RWPE2 (cell line): ENCODE measurements at regions not wholly inside any gene's neighbourhood (a gene's known extent, or its start where the extent isn't known, plus 50 kb on each side); places are given as distances from the start of the nearest gene placed in this dataset.

ENCODE experiments used
- ATAC-seq: fragments of 200-7000 bp; cut with Tn5 transposase; 3 replicates; pipeline ENCODE4 v1.9.1; 2021; ENCODE audit warnings: low read depth
- DNase-seq: peaks from one replicate; pipeline ENCODE4 v3.0.0-alpha.2; 2020; ENCODE audit warnings: low spot score
- H3K27ac ChIP-seq: fragments of 450-650 bp; 2 replicates; pipeline ENCODE4 v1.5.1; 2017; ENCODE audit warnings: mild to moderate bottlenecking; ENCODE audit not compliant: poor library complexity, severe bottlenecking
- H3K27me3 ChIP-seq: fragments of 250-450 bp; sonication (Bioruptor Pico); 2 replicates; pipeline ENCODE4 v1.5.1; 2021; ENCODE audit warnings: mild to moderate bottlenecking, moderate library complexity; ENCODE audit not compliant: insufficient read depth, poor library complexity, severe bottlenecking
- H3K36me3 ChIP-seq: fragments of 250-450 bp; sonication (Bioruptor Pico); 2 replicates; pipeline ENCODE4 v1.5.1; 2020; ENCODE audit warnings: low read depth, mild to moderate bottlenecking, moderate library complexity
- H3K4me1 ChIP-seq: fragments of 250-450 bp; sonication (Bioruptor Pico); 2 replicates; pipeline ENCODE4 v1.5.1; 2021; ENCODE audit warnings: mild to moderate bottlenecking, moderate library complexity; ENCODE audit not compliant: insufficient read depth, poor library complexity, severe bottlenecking
- H3K4me3 ChIP-seq: fragments of 250-450 bp; sonication (Bioruptor Pico); 2 replicates; pipeline ENCODE4 v1.5.1; 2021; ENCODE audit warnings: mild to moderate bottlenecking, moderate library complexity; ENCODE audit not compliant: severe bottlenecking
- H3K9me3 ChIP-seq: fragments of 250-450 bp; sonication (Bioruptor Pico); 2 replicates; pipeline ENCODE4 v1.5.1; 2021; ENCODE audit warnings: mild to moderate bottlenecking, moderate library complexity; ENCODE audit not compliant: severe bottlenecking
- CTCF ChIP-seq: fragments of 450-650 bp; IDR thresholded peaks from one replicate; pipeline ENCODE4 v1.5.1; 2017; ENCODE audit warnings: mild to moderate bottlenecking, moderate library complexity; ENCODE audit not compliant: poor library complexity, severe bottlenecking

- no peaks in the 10 kb centered on the region for H3K4me1 ChIP-seq
- H3K9me3 ChIP-seq: no peaks in the 10 kb centered on the region
- H3K27me3 ChIP-seq: no peaks in the 10 kb centered on the region
- H3K4me3 ChIP-seq: no peak overlapping the region
- H3K27ac ChIP-seq: no peak overlapping the region
- no peaks in the 10 kb centered on the region for H3K36me3 ChIP-seq
- DNase-seq (no peak), ATAC-seq (no peak)
- no peak for TF ChIP-seq CTCF
Measured at GRCh38 chr4:111546881-111547280, 598.4 kb upstream of the FAM241A start.

- TF ChIP-seq CTCF: no peak
- DNase-seq (no peak), ATAC-seq (peak; percentile 55; the same call in 1 of the 3 replicates)
- Histone ChIP-seq H3K4me1 (peaks cover 18% of the 10 kb centered on the region), H3K27me3 (no peaks in the 10 kb centered on the region), H3K36me3 (no peaks in the 10 kb centered on the region), H3K9me3 (no peaks in the 10 kb centered on the region), H3K27ac (peak overlapping the region; percentile 40), H3K4me3 (no peak overlapping the region)
Measured at GRCh38 chr4:111556141-111556781, 589.0 kb upstream of the FAM241A start.

DNA sequence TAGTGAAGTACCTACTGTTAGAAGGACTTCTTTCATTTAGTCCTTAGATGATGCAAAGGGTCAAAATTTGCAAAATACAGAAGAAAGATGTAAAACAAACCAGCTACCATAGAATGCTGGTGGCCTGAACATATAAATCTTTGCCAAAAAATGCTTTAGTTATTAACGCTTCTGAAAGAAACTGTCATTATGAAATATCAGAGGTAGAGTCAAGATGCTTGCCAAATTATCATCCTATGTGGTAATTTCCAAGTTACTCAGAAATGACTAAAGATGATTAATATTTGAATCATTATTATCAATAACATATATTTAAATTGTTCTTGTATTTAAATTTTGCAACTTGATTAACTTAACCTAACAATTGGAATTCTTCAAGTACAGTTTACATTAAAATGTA lies 588.4 kb upstream of the FAM241A start:
- Histone ChIP-seq H3K4me3 (no peak overlapping the region), H3K36me3 (no peaks in the 10 kb centered on the region), H3K9me3 (no peaks in the 10 kb centered on the region), H3K4me1 (peaks cover 18% of the 10 kb centered on the region), H3K27me3 (no peaks in the 10 kb centered on the region), H3K27ac (peak overlapping the region; percentile 40)
- no peak for TF ChIP-seq CTCF
- DNase-seq (no peak), ATAC-seq (peak; percentile 45; the same call in 1 of the 3 replicates)

- Histone ChIP-seq H3K27me3 (no peaks in the 10 kb centered on the region), H3K27ac (peak overlapping the region; percentile 45), H3K4me1 (peaks cover 4% of the 10 kb centered on the region), H3K36me3 (no peaks in the 10 kb centered on the region), H3K9me3 (no peaks in the 10 kb centered on the region), H3K4me3 (no peak overlapping the region)
- ATAC-seq (peak; percentile 89; the same call in 2 of the 3 replicates), DNase-seq (no peak)
- TF ChIP-seq CTCF: no peak
Measured at GRCh38 chr4:111562826-111563225, 582.4 kb upstream of the FAM241A start.

DNA sequence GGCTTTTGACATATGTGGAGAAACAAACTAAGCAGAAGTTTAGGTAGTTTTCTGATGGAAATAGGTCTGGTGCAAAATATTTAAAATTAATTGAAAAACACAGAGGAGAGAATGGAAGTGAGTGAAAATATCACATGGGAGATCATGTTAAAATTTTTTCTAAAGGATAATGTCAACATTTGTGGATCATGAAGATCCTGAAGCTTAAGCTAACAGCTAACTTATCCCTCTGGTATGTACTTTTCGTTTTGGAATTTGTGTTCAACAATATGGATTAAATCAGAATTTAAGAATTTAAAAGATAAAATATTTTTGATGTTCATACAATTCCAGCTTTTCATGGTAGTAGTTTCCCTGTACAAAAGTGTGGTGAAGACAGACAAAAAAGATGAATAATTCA lies 572.8 kb upstream of the FAM241A start:
- no peak overlapping the region for H3K27ac ChIP-seq
- TF ChIP-seq CTCF: no peak
- H3K9me3 ChIP-seq: no peaks in the 10 kb centered on the region
- no peaks in the 10 kb centered on the region for H3K4me1 ChIP-seq
- H3K4me3 ChIP-seq: no peak overlapping the region
- no peaks in the 10 kb centered on the region for H3K36me3 ChIP-seq
- DNase-seq (no peak), ATAC-seq (no peak)
- no peaks in the 10 kb centered on the region for H3K27me3 ChIP-seq
